ENCODE measurements at regions not wholly inside any gene's neighbourhood (a gene's known extent, or its start where the extent isn't known, plus 50 kb on each side); places are given as distances from the start of the nearest gene placed in this dataset.
"Not testable (repeated sequence)": the region's sequence is repeated elsewhere in the genome, so short reads cannot be mapped to it uniquely, and the experiment has no call there.

DNA sequence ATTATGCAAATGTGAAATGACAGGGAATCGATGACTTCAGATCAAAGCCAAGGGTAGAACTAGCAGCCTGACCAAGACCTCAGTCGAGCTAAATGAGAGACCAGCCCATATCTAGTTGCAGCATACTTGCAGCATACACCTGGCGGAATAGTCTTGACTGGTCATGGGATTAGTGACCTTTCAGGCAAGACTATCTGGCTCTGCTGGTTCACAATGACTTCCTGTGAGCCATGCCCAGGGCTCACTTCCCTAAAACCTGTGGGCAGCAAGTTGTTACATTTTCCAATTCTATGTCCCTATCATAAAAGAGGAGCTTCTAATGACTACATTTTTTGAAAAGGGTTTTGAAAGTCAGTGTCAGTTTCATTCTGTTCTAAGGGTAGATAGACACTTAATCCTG, 1624.9 kb upstream of the CELF4 start:
- DNase-seq: no peak

DNA sequence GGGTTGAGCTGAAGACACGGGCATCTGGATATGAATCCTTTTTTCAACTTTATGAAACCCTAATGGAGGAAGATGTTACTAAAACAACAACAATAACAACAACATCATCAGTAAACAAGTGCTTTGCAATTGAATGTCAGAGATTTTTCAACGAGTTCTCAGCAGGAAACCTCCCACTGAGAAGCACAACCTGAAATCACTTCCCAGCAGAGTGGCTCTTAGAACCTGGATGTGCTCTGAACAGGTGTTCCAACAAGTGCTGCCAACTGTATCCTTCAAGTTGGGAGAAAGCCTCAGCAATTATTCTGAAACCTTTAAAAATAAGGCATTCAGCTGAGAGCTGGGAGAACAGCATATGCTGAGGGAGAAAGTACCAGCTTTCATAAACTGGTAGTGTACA, 1622.7 kb upstream of the CELF4 start:
- no peak for DNase-seq

DNA sequence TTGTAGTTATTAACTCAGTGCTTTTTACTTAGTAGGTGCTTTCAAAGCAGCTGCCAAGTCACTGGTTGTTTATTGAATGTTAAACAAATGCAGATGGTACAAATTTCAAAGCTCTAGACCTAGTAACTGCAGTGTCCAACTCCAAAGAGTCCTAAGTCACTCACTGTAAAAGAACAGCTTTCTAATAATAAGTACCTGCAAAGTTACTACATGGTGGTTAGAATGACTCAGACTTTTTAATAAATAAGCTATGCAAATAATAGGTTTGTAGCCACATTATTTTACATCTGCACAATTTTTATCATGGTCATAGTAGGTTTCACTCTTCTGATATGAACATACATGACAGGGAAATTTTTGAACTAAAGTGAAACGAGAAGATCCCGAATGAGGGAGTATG, 1620.4 kb upstream of the CELF4 start:
- DNase-seq: no peak

DNA sequence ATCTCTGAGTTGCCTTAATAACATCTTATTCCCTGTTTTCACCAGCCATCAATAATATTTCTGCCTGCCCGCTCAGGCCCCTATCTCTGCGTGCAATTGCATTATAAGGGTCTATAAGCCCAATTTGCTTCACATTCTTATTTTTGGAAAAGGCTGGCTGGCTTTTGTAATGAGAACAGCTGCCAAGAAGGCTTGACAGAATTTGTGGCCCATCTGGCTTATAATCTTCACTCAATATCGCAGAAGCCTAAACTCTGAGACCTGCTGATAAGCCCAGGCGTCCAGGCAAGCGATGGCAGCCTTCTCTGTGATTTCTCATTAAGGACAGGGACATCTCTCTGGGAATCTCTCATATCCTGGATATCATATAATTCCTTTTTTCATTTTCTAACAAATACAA, 1618.6 kb upstream of the CELF4 start:
- no peak for DNase-seq

DNA sequence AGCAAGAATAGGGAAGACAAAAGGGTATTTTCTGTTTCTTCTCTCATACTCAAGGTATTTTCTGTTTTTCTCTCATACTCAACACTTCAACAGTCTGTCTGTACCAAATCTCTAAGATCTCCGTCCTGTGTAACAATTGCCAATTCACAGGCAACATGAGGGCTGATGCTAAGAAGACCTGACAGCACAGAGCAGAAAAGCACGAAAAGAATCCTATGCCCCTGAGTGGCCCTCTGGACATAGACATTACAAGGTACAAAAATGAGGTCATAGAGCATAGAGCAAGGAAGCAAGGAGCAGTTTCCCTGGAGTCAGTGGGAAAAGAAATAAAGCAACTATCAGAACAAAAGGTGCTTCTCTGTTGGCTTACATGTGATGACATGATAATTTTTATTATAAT, 1612.6 kb upstream of the CELF4 start:
- no peak for DNase-seq

DNA sequence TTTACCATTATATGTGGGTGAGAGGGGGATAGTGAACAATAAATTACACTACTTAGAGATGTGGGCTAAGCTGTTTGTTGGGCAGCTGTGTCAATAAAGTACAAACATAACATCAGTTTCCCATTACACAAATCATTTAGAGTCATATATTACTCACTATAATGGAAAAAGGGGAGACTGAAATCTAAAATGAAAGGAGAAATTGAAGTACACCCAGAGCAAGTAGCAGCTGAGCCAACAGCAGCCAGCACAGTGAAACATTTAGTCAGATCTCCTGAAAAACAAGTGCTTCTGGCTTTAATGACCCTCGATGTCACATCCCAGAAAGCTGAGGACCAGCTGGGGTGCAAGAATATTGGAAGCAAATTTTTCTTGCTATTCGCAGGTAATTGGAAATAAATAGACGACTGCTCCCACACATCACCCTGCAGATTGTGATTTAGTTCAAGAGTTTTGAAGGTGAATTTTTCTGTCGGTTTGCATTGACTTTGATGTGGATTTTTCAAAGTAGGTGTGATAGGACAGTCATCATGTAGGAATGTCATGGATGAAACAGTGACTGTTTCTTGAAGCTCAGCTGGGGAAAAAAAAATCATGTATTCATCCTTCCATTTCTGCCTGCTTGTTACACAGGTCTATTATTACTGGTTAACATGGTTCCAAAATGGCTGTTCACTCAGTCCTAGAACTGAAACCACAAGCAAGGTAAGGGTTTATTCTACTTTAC, 1607.3 kb upstream of the CELF4 start:
- DNase-seq: no peak

DNA sequence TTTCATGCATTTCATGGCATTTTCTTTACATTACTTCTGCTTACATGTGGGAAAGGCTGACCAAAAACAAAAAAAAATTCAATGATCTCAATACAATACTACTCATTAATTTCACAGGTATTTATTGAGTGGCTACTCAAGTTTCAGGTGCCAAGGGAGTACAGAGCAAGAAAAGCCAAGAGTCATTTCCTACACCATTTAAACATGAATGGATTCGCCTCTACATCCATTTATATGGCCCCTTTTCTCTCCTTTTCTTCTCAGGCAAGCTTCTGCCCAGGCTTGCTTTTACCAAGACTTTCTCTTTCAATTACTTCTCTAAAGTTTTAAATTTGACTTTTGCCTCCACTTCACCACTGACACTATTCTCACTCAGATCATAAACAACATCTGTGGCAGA, 1603.1 kb upstream of the CELF4 start:
- DNase-seq: no peak

DNA sequence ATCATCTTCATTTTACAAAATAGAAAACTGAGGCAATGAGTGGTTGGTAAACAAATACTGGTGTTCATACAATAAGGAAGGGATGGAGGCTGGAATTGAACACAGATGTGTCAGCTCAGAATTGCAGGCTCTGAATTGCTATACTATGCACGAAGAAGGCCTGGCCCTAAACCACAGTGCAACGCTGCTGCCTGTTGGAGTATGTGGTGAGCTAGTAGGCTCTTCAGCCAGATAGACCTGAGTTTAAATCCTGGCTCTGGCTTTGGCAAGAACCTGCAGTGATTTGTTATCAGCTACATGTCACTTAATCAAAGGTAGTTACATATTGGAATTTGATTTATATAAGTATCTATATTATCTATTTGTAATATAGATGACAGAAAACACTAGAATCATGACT, 1602.4 kb upstream of the CELF4 start:
- DNase-seq: no peak

DNA sequence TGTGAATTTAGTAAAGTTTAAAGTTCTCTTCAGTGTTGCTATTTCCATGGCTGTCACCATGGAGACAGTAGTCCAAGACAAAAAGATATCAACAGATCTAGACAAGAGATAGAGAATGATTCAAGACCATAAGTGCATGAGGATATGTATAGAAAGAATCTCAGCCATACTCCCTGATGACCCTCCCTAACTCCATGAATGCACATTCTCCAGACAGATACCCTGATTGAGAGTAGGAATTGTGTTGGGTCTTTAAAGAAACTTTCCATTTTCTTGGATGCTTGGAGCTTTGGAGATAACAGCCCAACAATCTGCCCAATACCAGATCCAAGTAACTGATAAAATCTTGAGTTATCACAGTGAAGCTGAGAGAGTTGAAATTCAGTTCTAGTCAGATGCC, 1601.2 kb upstream of the CELF4 start:
- DNase-seq: no peak

DNA sequence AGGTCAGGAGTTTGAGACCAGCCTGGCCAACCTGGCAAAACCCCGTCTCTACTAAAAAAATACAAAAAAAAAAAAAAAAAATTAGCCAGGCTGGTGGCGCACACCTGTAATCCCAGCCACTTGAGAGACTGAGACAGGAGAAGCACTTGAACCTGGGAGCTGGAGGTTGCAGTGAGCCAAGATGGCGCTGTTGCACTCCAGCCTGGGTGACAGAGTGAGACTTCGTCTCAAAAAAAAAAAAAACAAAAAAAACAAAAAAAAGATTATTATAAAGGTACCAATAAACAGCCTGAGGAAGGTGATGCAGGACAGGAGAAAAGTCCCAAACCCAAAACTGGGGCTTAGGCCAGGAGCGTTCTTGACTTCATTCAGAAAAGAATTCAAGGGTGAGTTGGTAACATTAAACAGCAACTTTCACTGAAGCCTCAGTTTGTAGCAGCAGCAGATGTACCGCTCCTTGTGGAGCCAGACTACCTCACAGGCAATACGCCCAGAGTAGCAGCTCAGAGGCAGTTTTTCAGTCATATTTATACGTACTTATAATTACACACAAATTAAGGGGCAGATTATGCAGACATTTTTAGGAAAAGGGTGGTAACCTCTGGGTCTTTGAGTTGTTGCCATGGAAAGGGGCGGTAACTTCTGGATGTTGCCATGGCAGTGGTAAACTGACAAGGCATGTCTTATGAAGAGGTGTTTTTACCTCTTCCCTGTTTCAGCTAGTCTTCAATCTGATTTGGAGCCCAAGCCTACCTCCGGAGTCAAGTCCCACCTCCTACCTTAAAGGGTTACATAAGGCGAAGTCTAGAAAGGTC, 1596.6 kb upstream of the CELF4 start:
- no peak for DNase-seq

DNA sequence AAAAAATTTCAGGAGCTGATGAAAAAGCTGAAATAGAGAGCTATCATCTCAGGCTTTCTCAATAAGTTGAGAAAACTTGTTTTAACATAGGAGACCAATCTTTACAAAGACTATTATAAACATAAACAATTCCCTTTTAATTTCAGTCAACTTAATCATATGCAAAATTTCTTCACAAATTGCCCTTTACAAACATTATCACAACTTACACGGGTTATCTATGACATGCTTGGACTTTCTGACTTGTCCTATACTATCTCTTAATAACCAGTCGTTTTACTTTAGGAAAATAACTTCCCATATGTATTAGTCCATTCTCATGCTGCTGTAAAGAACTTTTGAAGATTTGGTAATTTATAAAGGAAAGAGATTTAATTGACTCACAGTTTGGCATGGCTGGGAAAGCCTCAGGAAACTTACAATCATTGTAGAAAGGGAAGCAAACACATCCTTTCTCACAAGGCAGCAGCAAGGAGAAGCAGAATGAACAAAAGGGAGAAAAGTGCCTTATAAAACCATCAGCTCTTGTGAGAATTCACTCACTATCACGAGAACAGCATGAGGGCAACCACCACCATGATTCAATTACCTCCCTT, 1583.7 kb upstream of the CELF4 start:
- DNase-seq: no peak

DNA sequence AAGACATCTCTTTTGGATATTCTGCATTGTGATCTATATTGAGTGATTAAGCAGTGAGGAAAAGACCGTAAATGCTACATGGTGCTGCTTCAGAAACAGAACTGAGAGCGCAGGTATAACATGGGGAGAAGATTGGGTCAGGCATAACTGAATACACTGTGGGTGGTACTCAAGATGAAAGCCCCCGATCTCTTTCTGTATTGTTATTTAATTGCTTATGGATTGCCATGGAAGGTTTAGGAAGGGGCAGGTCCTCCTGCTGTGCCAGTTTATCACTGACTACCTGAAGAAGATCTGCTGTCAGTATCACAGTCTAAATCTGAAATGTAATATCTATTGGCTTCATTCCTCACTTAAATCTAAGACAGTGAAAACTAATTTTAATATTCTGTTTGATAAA, 1568.7 kb upstream of the CELF4 start:
- no peak for DNase-seq

DNA sequence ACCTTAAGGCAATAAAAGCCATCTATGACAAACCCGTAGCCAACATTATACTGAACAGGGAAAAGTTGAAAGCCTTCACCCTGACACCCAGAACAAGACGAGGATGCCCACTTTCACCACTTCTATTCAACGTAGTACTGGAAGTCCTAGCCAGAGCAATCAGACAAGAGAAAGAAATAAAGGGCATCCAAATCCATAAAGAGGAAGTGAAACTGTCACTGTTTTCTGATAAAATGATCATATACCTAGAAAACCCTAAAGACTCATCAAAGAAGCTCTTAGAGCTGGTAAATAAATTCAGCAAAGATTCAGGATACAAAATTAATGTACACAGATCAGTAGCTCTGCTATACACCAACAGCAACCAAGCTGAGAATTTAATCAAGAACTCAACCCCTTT, 1561.9 kb upstream of the CELF4 start:
- not testable (repeated sequence) for DNase-seq

DNA sequence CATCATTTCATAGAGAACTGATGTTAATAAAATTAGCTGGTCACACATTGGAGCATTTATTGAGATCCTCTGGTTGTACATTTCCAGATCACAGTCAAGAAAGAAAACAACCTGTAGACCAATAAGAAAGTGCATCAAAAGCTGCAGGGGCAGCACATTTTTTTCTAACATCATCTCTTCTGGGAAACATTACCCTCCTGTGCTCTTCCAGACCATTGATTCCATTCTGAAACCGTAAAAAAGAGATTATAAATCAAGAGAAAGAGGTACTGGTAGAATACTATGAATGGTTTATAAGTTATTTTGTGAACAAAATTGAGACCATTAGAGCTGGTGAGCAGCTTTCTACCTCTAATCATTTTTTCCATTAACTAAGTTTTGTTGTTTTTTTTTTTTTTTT, 1548.2 kb upstream of the CELF4 start:
- DNase-seq: no peak

DNA sequence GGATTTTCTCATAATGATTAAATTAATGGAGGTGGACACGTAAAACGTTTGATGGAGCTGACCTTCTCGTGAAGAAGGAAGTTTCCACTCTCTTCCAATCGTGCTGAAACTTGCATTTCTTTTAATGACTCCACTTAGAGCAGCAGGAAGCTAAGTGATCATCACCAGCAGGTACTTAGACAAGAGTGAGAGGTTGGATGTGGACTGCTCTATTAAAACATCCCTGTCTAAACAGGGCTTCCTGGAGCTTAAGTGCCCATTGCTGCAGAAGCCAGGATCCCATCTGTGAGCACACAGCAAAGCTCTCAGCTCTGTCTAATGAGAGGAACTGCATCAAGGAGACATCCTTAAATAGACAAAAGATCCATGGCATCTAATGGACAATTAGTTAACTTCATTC, 1539.5 kb upstream of the CELF4 start:
- no peak for DNase-seq

DNA sequence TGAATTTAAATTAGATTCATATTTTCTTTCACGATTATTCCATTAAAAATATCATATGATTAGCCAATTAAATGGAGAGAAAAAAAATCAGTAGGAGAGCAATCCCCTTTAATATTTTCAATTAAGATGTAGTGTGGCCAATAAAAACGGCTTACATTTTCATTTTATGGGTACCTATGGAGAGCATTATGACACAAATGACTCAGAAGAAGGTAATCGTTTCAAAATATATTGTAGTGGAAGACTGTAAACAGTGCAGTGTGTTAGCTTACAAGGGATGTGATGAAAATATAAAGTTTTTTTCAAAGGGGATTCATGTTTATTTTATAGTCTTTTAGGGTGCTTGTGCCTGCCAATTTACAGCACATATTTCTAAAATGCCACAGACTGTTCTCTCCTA, 1507.4 kb upstream of the CELF4 start:
- no peak for DNase-seq

DNA sequence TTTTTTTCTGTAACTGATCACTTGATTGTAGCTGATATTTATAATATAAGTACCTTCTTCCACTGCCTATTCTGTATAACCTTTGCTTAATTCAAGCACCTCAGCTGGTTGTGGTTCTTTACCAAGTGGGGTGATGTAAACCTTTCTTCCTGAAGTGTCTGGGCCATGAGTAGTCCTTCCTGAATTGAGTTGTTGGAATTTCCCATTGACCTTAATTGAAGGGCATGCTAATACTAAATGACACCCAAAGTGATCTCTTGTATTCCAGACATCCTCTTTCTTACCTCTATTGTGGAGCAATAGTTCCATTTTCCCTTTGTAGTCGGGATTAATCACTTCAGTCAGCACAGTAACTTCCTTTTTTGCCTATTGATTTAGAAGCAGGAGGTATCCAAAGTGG, 1496.8 kb upstream of the CELF4 start:
- DNase-seq: no peak

DNA sequence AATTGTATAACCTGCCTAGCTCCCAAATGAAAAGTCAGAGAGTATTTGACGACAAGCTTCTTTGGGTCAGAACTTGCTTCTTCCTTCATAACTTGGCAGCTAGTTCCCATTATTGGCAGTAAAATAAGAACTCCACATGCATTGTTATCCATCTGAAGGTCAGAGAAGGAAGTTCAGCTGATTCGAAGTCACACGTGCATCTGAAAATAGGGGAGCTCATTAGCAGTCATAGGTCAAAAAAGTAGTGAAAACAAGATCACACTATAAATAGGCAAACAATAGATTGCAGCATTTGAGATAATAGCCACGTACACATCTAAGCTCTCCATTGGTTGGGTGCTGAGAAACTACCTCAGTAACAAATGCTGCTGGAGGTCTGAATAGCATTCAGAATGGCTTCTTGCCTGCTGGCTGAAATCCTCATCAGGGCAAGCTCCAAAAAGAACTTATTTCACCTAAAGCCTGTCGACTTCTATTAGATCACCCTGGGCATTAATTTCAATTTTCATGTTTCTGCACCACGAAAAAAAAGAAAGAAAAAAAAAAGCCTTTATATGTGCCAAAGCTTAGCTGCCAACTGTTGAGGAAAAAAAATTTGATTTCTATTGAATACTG, 1492.9 kb upstream of the CELF4 start:
- peak; percentile 5 for DNase-seq

DNA sequence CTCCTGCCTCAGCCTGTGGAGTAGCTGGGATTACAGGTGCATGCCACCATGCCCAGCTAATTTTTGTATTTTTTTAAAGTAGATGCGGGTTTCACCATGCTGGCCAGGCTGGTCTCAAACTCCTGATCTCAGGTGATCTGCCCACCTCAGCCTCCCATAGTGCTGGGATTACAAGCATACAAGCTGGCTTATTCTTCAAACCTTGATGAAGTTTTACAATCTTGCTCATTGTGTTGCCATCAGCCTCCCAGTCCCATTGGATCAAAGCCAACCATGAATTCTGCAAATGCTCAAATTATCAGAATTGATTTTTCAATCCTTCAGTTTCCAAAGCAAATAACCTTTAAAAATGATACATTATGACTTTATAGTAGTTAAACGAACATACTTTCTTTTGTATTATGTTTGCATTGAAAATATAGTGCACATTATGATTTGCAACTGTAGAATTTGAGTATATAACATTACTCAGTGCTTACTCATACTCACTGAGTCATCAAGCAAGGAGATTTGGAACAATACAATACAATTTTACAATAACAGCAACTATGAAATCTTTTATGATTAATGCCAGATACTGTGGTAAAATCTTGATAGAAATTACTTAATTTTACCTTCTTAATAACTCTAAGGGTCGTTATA, 1491.9 kb upstream of the CELF4 start:
- DNase-seq: no peak

DNA sequence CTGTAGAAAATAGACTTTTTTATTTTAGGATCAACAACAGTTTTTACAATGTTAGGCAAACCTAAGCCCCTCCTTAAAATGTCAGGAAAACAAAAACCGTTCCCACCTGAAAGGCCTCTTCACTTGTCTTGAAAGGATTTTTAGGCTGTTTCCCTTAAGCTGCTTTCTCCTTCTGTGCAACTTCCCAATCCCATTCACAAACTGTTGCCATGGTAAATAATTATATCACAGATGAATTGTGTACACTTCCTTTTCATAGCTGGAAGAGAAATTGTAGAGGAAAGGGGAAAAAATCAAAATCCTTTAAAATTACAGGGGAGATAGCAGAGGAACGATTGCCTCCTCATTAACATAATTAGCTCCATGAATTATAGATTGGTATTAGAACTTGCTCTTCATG, 1488.0 kb upstream of the CELF4 start:
- no peak for DNase-seq

DNA sequence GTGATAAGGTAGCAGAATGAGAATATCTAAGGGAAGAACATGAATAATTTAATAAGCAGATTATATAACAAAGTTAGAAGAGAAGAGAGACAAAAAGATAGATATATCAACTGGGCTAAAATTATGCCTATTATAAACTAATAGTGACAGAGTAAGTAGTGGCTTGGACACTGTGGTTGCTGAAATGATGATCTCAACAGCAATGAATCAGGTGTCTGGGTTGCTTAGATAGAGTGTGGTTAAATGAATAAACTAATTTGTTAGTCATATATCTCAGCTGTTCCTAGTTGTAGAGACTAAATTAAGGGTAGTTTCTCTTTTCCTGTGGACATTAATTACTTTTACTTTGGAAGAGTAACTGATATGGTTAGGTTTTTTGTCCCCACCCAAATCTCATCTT, 1485.4 kb upstream of the CELF4 start:
- DNase-seq: no peak

DNA sequence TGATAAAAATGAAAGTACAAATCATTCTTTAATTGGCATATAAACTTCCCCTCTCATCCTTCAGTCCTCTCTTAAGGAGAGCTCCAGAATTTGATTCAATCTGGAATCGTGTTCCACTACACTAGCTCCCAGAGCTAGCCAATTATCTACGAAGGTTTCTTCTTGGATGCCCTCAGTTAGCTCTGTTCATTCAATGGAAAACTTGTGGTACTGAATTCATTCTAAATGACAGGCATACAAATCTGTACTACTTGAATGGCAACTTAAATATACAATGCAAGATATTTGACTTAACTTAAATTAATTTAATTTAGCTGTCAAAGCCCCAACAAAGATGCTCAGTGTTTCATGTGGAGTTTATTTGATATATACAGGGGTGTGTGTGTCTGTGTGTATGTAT, 1474.2 kb upstream of the CELF4 start:
- no peak for DNase-seq

DNA sequence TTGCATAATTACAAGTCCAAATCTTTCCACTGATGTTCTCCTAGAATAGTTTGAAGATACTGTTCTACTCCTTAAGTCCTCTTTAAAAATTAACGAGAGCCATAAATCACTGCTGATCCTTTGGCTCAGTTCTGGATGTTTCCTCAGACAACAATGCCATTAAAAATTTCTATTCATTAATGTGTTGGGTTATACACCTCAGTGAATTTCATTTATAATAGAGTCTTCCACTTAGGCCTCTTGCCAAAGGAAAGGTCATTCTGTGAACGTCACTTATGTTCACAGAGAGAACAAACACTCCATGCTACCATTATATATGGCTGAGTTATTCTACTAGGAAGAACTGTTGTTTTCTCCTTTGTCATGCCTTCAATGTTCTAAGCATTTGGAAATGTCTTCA, 1472.3 kb upstream of the CELF4 start:
- no peak for DNase-seq
